ENCODE measurements at regions not wholly inside any gene's neighbourhood (a gene's known extent, or its start where the extent isn't known, plus 50 kb on each side); places are given as distances from the start of the nearest gene placed in this dataset.
A peak's percentile ranks its signal among the peaks of the same experiment; 100 is the strongest.

- peak; percentile 56 for DNase-seq (ENCODE audit: low spot score)
- no peaks in the 10 kb centered on the region for H4K20me1 ChIP-seq (ENCODE audit: low read depth)
- no peaks in the 10 kb centered on the region for H3K27me3 ChIP-seq
- H3K36me3 ChIP-seq: no peaks in the 10 kb centered on the region
- no peak for TF ChIP-seq EZH2phosphoT487 (IDR thresholded peaks at IDR 0.05)
- no peak for TF ChIP-seq CTCF (IDR thresholded peaks at IDR 0.05)
- no peak for TF ChIP-seq EZH2 (IDR thresholded peaks at IDR 0.05)
- peaks cover 4% of the 10 kb centered on the region for H3K4me1 ChIP-seq
- no peaks in the 10 kb centered on the region for H3K79me2 ChIP-seq (ENCODE audit: low read depth)
- H3F3A ChIP-seq (ENCODE audit: low read depth): no peaks in the 10 kb centered on the region
- peaks cover 4% of the 10 kb centered on the region for H3K4me1 Mint-ChIP-seq
- H3K4me3 ChIP-seq: no peak overlapping the region
- no peak overlapping the region for H3K27ac ChIP-seq
- no peak overlapping the region for H3K4me3 Mint-ChIP-seq
- H3K4me2 ChIP-seq: peak overlapping the region; percentile 15
- peak overlapping the region; percentile 44 for H2AFZ ChIP-seq (replicated peaks)
- H3K27me3 Mint-ChIP-seq (ENCODE audit: insufficient read depth, low read depth): peaks cover 5% of the 10 kb centered on the region
- H3K9ac ChIP-seq: no peak overlapping the region
- no peak overlapping the region for H3K27ac Mint-ChIP-seq
- H3K9me3 ChIP-seq (ENCODE audit: low read depth): no peaks in the 10 kb centered on the region
- H3K36me3 Mint-ChIP-seq: no peaks in the 10 kb centered on the region
- peaks cover 10% of the 10 kb centered on the region for H3K9me3 Mint-ChIP-seq
These were observed 105.2 kb upstream of the ITGA1 start for GRCh38 chr5:52682492-52682891.

- Histone ChIP-seq H3K27ac (no peak overlapping the region), H3K4me3 (no peak overlapping the region), H3K9ac (no peak overlapping the region), H3K4me1 (peaks cover 4% of the 10 kb centered on the region), H3K27me3 (no peaks in the 10 kb centered on the region), H4K20me1 (ENCODE audit: low read depth) (no peaks in the 10 kb centered on the region), H3F3A (ENCODE audit: low read depth) (no peaks in the 10 kb centered on the region), H3K9me3 (ENCODE audit: low read depth) (no peaks in the 10 kb centered on the region), H3K4me2 (no peak overlapping the region), H3K36me3 (no peaks in the 10 kb centered on the region), H2AFZ (replicated peaks) (no peak overlapping the region), H3K79me2 (ENCODE audit: low read depth) (no peaks in the 10 kb centered on the region)
- no peak overlapping the region for H3K4me3 Mint-ChIP-seq
- H3K4me1 Mint-ChIP-seq: no peaks in the 10 kb centered on the region
- H3K27me3 Mint-ChIP-seq (ENCODE audit: insufficient read depth, low read depth): peaks cover 5% of the 10 kb centered on the region
- TF ChIP-seq EZH2 (IDR thresholded peaks at IDR 0.05): no peak
- no peak for TF ChIP-seq CTCF (IDR thresholded peaks at IDR 0.05)
- TF ChIP-seq EZH2phosphoT487 (IDR thresholded peaks at IDR 0.05): no peak
- no peaks in the 10 kb centered on the region for H3K36me3 Mint-ChIP-seq
- H3K9me3 Mint-ChIP-seq: peaks cover 10% of the 10 kb centered on the region
- H3K27ac Mint-ChIP-seq: no peak overlapping the region
- DNase-seq (ENCODE audit: low spot score): no peak
These were observed 103.7 kb upstream of the ITGA1 start for GRCh38 chr5:52684051-52684450.

- DNase-seq (ENCODE audit: low spot score): no peak
- H3K9me3 ChIP-seq (ENCODE audit: low read depth): no peaks in the 10 kb centered on the region
- no peak overlapping the region for H3K9ac ChIP-seq
- no peaks in the 10 kb centered on the region for H4K20me1 ChIP-seq (ENCODE audit: low read depth)
- H3K27ac ChIP-seq: no peak overlapping the region
- Mint-ChIP-seq H3K4me3 (no peak overlapping the region), H3K36me3 (no peaks in the 10 kb centered on the region), H3K4me1 (peaks cover 2% of the 10 kb centered on the region), H3K9me3 (no peaks in the 10 kb centered on the region), H3K27me3 (ENCODE audit: insufficient read depth, low read depth) (peaks cover 3% of the 10 kb centered on the region), H3K27ac (no peak overlapping the region)
- no peak overlapping the region for H2AFZ ChIP-seq (replicated peaks)
- no peak overlapping the region for H3K4me2 ChIP-seq
- H3K36me3 ChIP-seq: no peaks in the 10 kb centered on the region
- no peaks in the 10 kb centered on the region for H3K27me3 ChIP-seq
- no peaks in the 10 kb centered on the region for H3F3A ChIP-seq (ENCODE audit: low read depth)
- no peaks in the 10 kb centered on the region for H3K79me2 ChIP-seq (ENCODE audit: low read depth)
- no peak for TF ChIP-seq EZH2 (IDR thresholded peaks at IDR 0.05)
- peaks cover 4% of the 10 kb centered on the region for H3K4me1 ChIP-seq
- no peak overlapping the region for H3K4me3 ChIP-seq
These were observed 102.2 kb upstream of the ITGA1 start for GRCh38 chr5:52685566-52685965.

GRCh38 chr5:52685971-52686370 lies 101.7 kb upstream of the ITGA1 start:
- H3K27ac Mint-ChIP-seq: no peak overlapping the region
- H3K79me2 ChIP-seq (ENCODE audit: low read depth): no peaks in the 10 kb centered on the region
- no peak overlapping the region for H2AFZ ChIP-seq (replicated peaks)
- H3K27ac ChIP-seq: no peak overlapping the region
- H3K4me3 Mint-ChIP-seq: no peak overlapping the region
- DNase-seq (ENCODE audit: low spot score): no peak
- H3K9me3 Mint-ChIP-seq: no peaks in the 10 kb centered on the region
- no peaks in the 10 kb centered on the region for H3F3A ChIP-seq (ENCODE audit: low read depth)
- no peak overlapping the region for H3K4me2 ChIP-seq
- peaks cover 4% of the 10 kb centered on the region for H3K4me1 ChIP-seq
- H3K4me1 Mint-ChIP-seq: peaks cover 3% of the 10 kb centered on the region
- no peaks in the 10 kb centered on the region for H3K27me3 ChIP-seq
- H3K9ac ChIP-seq: no peak overlapping the region
- no peaks in the 10 kb centered on the region for H3K36me3 ChIP-seq
- H3K9me3 ChIP-seq (ENCODE audit: low read depth): no peaks in the 10 kb centered on the region
- TF ChIP-seq EZH2phosphoT487 (IDR thresholded peaks at IDR 0.05) (no peak), EZH2 (IDR thresholded peaks at IDR 0.05) (no peak), CTCF (IDR thresholded peaks at IDR 0.05) (no peak)
- peaks cover 3% of the 10 kb centered on the region for H3K27me3 Mint-ChIP-seq (ENCODE audit: insufficient read depth, low read depth)
- H3K4me3 ChIP-seq: no peak overlapping the region
- H3K36me3 Mint-ChIP-seq: no peaks in the 10 kb centered on the region
- no peaks in the 10 kb centered on the region for H4K20me1 ChIP-seq (ENCODE audit: low read depth)

Data from neural progenitor cell (in vitro differentiated cells).